Left colon (tissue), 2 donors: ENCODE measurements at regions not wholly inside any gene's neighbourhood (a gene's known extent, or its start where the extent isn't known, plus 50 kb on each side); places are given as distances from the start of the nearest gene placed in this dataset.
"Not testable (repeated sequence)": the region's sequence is repeated elsewhere in the genome, so short reads cannot be mapped to it uniquely, and the experiment has no call there.

Experiments
- ATAC-seq: fragments of 200-7000 bp; cut with Tn5 transposase; one replicate; pipeline ENCODE4 v1.9.1; 2020; ENCODE audit warnings: mild to moderate bottlenecking, moderate library complexity
- DNase-seq, 2 donors: peaks; one replicate each; pipeline ENCODE4 v3.0.0-alpha.2; 2020
- intact Hi-C, 2 donors: fragments of 100-400 bp; cut with DNase I in 1 of 2; cut with micrococcal nuclease in 1 of 2; formaldehyde crosslinking; loops; one replicate each; pipeline versions ENCODE4 v1.11.2 to v1.14.0; 2022; cut with DNase I, micrococcal nuclease
- donor health status: DM: no; HTN: no; CAD: no.
- donor health status: DM: yes; HTN: yes; CAD: no.

- DNase-seq (no peak), ATAC-seq (no peak)
- intact Hi-C loops: no loop called here
Measured at GRCh38 chr2:111249806-111250205, 129.1 kb downstream of the BCL2L11 start.

DNA sequence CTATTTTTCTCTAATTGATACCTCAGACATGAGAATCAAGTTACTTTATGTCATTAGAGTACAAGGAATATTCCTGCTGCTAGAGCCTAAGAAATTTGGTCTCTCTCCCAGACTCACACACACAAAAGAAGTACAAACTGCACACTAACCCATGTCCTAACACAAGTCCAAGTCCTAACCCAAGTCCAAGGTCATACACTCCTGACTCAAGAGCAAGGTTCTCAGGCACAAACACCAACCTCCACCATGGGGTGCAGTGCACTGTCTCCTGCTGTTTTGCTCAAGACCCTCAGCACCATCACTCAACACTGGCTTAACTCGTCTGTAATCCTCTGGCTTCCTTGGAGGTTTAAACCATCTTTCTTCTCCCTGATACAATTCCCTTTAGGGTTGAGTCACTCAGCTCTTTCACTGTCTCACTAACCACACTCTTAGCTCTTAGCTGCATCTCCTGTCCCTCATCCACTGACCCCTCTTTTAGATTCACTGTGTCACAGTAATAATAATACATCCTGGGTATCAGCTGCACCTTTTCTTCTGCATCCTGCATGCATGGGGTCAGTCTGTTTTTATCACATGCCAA lies 129.8 kb downstream of the BCL2L11 start:
- ATAC-seq (no peak), DNase-seq (no peak)
- intact Hi-C loops: no loop called here

DNA sequence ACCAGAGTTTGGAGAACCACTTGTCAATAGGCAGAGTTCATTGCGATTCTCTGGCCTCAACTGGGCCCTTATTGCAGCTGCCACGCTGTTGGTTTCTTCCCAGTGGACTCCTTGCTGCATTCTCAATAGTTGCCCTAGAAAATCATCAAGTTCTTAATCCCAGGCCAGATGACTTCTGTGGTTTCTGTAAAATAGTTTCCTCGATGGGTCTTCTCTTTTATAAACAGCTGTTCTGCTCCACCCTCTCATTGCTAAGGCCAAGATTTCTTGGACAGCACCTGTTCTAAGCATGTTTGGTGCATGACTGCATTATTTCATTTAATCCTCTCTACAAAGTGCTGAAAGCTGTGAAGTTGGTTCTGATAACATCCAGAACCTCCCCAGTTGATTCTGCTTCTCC lies 131.0 kb downstream of the BCL2L11 start:
- DNase-seq (no peak), ATAC-seq (no peak)
- intact Hi-C loops: no loop called here

DNA sequence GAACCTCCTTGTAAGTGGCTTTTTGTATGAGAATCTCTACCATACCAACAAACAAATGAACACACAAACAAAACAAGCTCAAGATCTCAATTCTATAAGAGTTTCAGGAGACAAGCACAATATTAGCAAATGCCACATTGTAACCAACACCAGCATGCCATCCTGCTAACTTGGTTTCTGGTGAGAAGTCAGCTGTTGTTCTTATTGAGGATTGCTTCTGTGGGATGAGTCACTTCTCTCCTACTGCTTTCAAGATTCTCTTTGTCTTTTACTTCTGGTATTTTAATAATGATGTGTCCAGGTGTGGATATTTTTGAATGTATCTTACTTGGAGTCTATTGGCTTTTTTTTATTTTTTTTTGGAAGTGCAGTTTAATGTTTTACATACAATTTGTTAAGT lies 131.7 kb downstream of the BCL2L11 start:
- intact Hi-C loops: no loop called here
- ATAC-seq (no peak), DNase-seq (no peak)

- ATAC-seq, DNase-seq, intact Hi-C loops: not testable (repeated sequence)
Measured at GRCh38 chr2:111254916-111255315, 134.2 kb downstream of the BCL2L11 start.

- intact Hi-C loops, DNase-seq, ATAC-seq: not testable (repeated sequence)
Measured at GRCh38 chr2:111256628-111257027, 135.9 kb downstream of the BCL2L11 start.

DNA sequence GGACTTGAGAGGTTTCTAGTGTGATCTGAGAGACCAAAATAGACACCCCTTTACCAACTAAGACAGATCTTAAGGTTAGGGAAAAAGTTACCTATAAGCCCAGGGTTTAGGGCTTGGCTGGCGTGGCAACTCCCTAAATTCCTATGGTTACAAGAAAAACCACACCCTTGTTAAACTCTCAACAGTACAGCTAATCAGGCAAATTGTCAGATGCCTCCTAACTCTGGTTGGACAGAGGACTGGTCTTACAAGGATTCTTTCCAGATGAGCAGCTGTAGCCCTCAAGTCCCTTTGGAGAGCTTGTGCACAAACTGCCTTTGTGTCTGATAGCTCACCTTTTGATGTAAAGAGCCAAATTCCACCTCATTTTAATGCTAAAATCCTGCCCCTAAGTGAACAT lies 136.9 kb downstream of the BCL2L11 start:
- ATAC-seq: peak; percentile 80
- DNase-seq, intact Hi-C loops: not testable (repeated sequence)

GRCh38 chr2:111258318-111258717 lies 137.6 kb downstream of the BCL2L11 start:
- intact Hi-C loops, ATAC-seq: not testable (repeated sequence)

DNA sequence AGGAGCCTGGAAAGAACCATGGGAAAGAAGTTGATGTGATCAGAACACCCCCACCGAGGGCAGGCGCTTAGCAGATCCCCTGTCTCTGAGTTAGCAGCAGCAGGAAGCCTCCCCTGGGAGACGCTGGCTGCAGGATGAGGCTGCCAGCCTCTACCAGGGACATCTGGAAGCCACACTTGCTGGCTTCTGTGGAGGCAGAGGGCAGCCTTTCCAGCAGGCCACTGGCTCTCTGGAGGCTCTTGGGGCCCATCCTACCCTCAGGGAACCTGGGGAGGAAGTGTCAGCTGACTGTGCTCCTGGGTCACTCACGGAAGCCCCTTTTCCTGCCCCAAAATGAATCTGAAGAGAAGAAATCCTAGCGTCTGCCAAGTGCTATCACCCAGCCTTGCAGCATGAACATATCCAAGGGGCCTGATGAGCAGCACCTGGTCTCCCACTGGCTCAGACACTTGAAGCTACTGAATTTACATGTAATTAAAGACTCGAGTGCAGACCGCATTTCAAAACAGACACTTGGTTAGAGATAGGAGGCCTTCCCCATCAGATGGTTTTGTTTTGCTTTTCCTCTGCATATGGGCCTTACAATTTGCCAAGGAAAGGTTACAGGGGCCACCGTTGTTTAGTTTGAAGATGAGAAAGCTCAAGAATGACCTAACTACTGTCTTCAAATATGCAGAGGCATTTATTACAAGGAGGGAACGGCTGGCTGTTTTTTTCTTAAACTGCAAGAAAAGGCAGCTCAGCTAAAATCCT lies 142.1 kb downstream of the BCL2L11 start:
- DNase-seq, ATAC-seq, intact Hi-C loops: not testable (repeated sequence)

More at GRCh38 chr2:111258318-111258717, 137.6 kb downstream of the BCL2L11 start:
- DNase-seq: not testable (repeated sequence)

- DNase-seq, intact Hi-C loops: not testable (repeated sequence)
- ATAC-seq: peak; percentile 92
Measured at GRCh38 chr2:111263380-111264017, 142.8 kb downstream of the BCL2L11 start.

DNA sequence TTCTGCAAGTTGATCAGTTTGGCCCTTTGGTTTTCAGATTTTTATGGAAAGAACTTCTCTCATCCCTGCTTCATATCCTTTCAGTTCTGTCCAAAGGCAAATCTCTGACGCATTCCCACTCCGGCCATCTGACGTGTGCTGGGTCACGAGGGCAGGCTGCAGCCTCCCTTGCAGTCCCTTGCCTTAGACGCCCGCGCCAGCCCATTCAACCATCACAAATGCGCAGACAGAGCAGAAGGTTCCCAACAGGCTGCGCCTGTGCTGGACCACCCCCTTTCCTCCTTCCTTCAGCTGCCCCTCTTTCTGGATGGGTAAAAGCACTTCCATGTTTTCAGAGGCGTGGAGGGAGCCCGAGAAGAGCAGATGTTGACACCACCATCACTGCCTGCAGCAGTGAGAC lies 144.2 kb downstream of the BCL2L11 start:
- ATAC-seq, intact Hi-C loops, DNase-seq: not testable (repeated sequence)

- ATAC-seq, DNase-seq, intact Hi-C loops: not testable (repeated sequence)
Measured at GRCh38 chr2:111266556-111266955, 145.8 kb downstream of the BCL2L11 start.

- DNase-seq: peak; percentile 13 to 39
- ATAC-seq, intact Hi-C loops: not testable (repeated sequence)
Measured at GRCh38 chr2:111267038-111267437, 146.3 kb downstream of the BCL2L11 start.

GRCh38 chr2:111269761-111270323 lies 149.1 kb downstream of the BCL2L11 start:
- not testable (repeated sequence) for DNase-seq, ATAC-seq

GRCh38 chr2:111270569-111270968 lies 149.9 kb downstream of the BCL2L11 start:
- intact Hi-C loops, DNase-seq, ATAC-seq: not testable (repeated sequence)

More at GRCh38 chr2:111269761-111270323, 149.1 kb downstream of the BCL2L11 start:
- intact Hi-C loops: not testable (repeated sequence)

DNA sequence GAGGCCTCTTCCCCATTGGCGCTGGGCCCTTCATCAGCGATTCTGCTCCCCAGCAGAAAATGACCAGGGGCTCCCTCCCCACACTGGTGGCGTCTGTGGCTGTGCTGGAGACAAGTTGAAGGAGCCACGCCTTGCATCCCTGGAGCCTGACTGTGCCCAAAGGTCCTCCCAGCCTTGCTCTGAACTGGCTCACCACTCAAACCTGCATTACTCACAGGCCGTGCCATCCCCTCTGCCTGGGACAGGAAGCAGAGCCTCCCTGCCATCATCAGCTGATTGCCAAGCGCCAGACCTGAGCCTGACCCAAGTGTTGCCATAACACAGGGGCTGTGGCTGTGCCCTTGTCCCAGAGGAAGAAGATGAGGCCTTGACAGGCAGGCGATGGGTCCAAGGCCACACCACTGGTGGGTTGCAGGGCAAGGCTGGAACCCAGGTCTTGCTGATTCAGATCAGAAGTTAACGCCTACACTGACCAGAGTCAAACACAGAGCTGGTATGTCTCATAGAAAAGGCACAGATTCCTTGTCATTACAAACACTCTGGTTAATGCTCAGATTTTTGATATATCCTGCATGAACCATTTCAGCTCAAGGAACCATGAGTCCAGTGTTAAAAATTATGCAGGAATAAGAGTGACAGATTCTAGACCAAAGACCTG lies 151.1 kb downstream of the BCL2L11 start:
- intact Hi-C loops, DNase-seq, ATAC-seq: not testable (repeated sequence)

DNA sequence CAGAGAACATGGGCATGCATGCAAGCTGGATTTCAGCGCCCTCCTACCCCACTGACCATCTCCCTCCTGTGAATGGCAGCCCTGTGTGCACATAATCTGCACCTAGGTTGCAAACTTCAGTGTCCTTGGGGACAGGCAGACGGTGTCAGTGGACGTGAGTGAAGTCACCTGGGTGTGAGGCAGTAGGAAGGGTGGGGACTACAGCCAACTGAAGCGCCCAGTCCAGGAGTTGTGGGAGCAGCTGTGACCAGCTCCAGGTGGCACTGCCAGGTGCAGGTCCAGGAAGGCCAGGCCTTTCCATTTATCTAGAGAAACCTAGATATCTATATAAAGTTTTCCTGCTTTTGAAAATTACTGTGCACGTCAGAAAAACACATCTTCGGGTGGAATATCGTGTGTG lies 152.3 kb downstream of the BCL2L11 start:
- ATAC-seq: peak; percentile 97
- intact Hi-C loops, DNase-seq: not testable (repeated sequence)

- intact Hi-C loops, ATAC-seq, DNase-seq: not testable (repeated sequence)
Measured at GRCh38 chr2:111275047-111275853, 154.5 kb downstream of the BCL2L11 start.
